ENCODE measurements at regions not wholly inside any gene's neighbourhood (a gene's known extent, or its start where the extent isn't known, plus 50 kb on each side); places are given as distances from the start of the nearest gene placed in this dataset.

DNA sequence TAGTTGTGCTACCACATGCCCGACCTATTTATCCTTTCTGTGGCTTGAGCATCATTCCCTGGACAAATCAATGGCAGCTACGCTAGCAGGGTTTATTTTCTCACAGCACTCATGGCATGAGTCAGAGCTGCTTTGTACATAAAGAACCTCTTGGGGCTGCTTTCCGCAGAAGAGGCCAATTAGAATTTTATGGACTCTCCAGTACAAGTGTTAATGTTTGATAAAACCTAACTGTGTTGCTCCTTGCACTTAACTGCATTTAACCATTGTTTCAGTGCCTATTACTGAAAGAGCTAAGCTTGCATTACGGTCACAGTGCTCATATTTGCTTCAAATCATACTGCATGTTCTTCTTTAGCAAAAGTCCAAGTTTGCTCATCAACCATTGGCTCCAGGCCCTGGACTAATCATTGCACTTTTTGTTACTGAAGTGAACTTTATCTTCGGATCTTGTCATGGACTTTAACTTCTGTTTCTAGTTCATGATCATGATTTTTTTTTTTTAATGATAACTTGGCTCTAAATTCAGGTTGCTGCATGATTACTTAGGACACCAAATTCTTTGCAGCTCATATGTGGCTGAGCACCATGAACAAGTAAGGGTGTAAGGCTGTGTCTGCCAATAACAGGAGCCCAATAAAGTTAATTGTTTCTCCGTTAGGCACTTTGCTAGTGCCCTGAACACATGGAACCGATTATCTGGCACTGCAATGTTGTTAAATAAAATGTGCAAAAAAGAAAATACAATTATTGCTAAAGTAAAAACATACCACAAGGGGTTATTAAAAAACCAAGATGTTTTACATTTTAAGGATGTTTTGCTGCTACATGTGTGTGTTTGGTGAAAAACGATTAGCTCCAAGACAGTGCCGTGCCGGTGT, 492.2 kb downstream of the KCNJ2 start:
- no peak for TF ChIP-seq POLR2A (IDR thresholded peaks at IDR 0.05)
- TF ChIP-seq, protein P1, sequence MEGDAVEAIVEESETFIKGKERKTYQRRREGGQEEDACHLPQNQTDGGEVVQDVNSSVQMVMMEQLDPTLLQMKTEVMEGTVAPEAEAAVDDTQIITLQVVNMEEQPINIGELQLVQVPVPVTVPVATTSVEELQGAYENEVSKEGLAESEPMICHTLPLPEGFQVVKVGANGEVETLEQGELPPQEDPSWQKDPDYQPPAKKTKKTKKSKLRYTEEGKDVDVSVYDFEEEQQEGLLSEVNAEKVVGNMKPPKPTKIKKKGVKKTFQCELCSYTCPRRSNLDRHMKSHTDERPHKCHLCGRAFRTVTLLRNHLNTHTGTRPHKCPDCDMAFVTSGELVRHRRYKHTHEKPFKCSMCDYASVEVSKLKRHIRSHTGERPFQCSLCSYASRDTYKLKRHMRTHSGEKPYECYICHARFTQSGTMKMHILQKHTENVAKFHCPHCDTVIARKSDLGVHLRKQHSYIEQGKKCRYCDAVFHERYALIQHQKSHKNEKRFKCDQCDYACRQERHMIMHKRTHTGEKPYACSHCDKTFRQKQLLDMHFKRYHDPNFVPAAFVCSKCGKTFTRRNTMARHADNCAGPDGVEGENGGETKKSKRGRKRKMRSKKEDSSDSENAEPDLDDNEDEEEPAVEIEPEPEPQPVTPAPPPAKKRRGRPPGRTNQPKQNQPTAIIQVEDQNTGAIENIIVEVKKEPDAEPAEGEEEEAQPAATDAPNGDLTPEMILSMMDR (IDR thresholded peaks at IDR 0.05), result no peak

All from Peyer's patch (tissue), 4 donors.